ENCODE measurements at regions not wholly inside any gene's neighbourhood (a gene's known extent, or its start where the extent isn't known, plus 50 kb on each side); places are given as distances from the start of the nearest gene placed in this dataset.
"Not testable (repeated sequence)": the region's sequence is repeated elsewhere in the genome, so short reads cannot be mapped to it uniquely, and the experiment has no call there.

GRCh38 chr7:32680259-32681173 lies 185.2 kb downstream of the AVL9 start:
- no peak for DNase-seq (ENCODE audit: low spot score)

- DNase-seq (ENCODE audit: low spot score) = no peak
These were observed 183.9 kb downstream of the AVL9 start for GRCh38 chr7:32679192-32679591.

GRCh38 chr7:32677593-32677992 lies 182.3 kb downstream of the AVL9 start:
- no peak for DNase-seq (ENCODE audit: low spot score)

GRCh38 chr7:32676249-32676941 lies 181.1 kb downstream of the AVL9 start:
- DNase-seq (ENCODE audit: low spot score) = no peak

- no peak for DNase-seq (ENCODE audit: low spot score)
These were observed 178.1 kb downstream of the AVL9 start for GRCh38 chr7:32673275-32673983.

GRCh38 chr7:32670110-32671025 lies 175.1 kb downstream of the AVL9 start:
- DNase-seq (ENCODE audit: low spot score) = peak; percentile 15

GRCh38 chr7:32669173-32669870 lies 174.0 kb downstream of the AVL9 start:
- DNase-seq (ENCODE audit: low spot score) = not testable (repeated sequence)

- not testable (repeated sequence) for DNase-seq (ENCODE audit: low spot score)
These were observed 173.3 kb downstream of the AVL9 start for GRCh38 chr7:32668387-32669097.

GRCh38 chr7:32667586-32667985 lies 172.3 kb downstream of the AVL9 start:
- not testable (repeated sequence) for DNase-seq (ENCODE audit: low spot score)

GRCh38 chr7:32663805-32664211 lies 168.5 kb downstream of the AVL9 start:
- DNase-seq (ENCODE audit: low spot score) = not testable (repeated sequence)

GRCh38 chr7:32662509-32662908 lies 167.2 kb downstream of the AVL9 start:
- not testable (repeated sequence) for DNase-seq (ENCODE audit: low spot score)

- DNase-seq (ENCODE audit: low spot score) = no peak
These were observed 166.6 kb downstream of the AVL9 start for GRCh38 chr7:32661929-32662328.

- no peak for DNase-seq (ENCODE audit: low spot score)
These were observed 166.2 kb downstream of the AVL9 start for GRCh38 chr7:32661501-32661900.

- DNase-seq (ENCODE audit: low spot score) = no peak
These were observed 165.6 kb downstream of the AVL9 start for GRCh38 chr7:32660936-32661335.

GRCh38 chr7:32659853-32660252 lies 164.6 kb downstream of the AVL9 start:
- no peak for DNase-seq (ENCODE audit: low spot score)

GRCh38 chr7:32658467-32658869 lies 163.2 kb downstream of the AVL9 start:
- no peak for DNase-seq (ENCODE audit: low spot score)

- DNase-seq (ENCODE audit: low spot score) = no peak
These were observed 162.7 kb downstream of the AVL9 start for GRCh38 chr7:32658034-32658433.

GRCh38 chr7:32654549-32654948 lies 159.3 kb downstream of the AVL9 start:
- not testable (repeated sequence) for DNase-seq (ENCODE audit: low spot score)

GRCh38 chr7:32650356-32650755 lies 155.1 kb downstream of the AVL9 start:
- DNase-seq (ENCODE audit: low spot score) = not testable (repeated sequence)
